ENCODE measurements at regions not wholly inside any gene's neighbourhood (a gene's known extent, or its start where the extent isn't known, plus 50 kb on each side); places are given as distances from the start of the nearest gene placed in this dataset.

GRCh38 chr4:189090174-189090814 lies 850.4 kb upstream of the FRG1 start:
- H3K9me3 ChIP-seq: no peaks in the 10 kb centered on the region
- H3K27me3 ChIP-seq: no peaks in the 10 kb centered on the region
- no peaks in the 10 kb centered on the region for H3K4me1 ChIP-seq (ENCODE audit: control insufficient read depth in 1 of 2, insufficient read depth in 1 of 2, low read depth in 1 of 2, low read length in 1 of 2)
- no peak overlapping the region for H3K27ac ChIP-seq
- H3K36me3 ChIP-seq: no peaks in the 10 kb centered on the region
- TF ChIP-seq CTCF (IDR thresholded peaks at IDR 0.05): no peak
- H3K4me3 ChIP-seq (ENCODE audit: low read depth in 1 of 2, low read length in 1 of 2): no peak overlapping the region

DNA sequence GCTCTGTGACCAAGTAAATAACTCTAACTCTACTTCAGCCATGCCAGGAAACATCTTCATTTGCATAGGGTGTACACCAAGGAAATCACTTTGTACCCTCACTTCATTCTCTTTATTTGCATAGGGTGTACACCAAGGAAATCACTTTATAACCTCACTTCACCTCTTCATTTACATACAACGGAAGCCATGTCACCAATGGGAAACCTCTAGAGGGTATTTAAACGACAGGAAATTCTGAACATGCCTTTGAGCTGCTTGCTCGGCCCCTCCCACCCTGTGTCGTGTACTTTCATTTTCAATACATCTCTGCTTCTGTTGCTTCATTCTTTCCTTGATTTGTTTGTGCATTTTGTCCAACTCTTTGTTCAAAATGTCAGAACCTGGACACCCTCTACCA lies 848.1 kb upstream of the FRG1 start:
- no peak for TF ChIP-seq CTCF (IDR thresholded peaks at IDR 0.05)
- no peak overlapping the region for H3K4me3 ChIP-seq (ENCODE audit: low read depth in 1 of 2, low read length in 1 of 2)

GRCh38 chr4:189096108-189096507 lies 844.6 kb upstream of the FRG1 start:
- Histone ChIP-seq H3K27me3 (no peaks in the 10 kb centered on the region), H3K9me3 (no peaks in the 10 kb centered on the region), H3K4me1 (ENCODE audit: control insufficient read depth in 1 of 2, insufficient read depth in 1 of 2, low read depth in 1 of 2, low read length in 1 of 2) (no peaks in the 10 kb centered on the region), H3K36me3 (no peaks in the 10 kb centered on the region), H3K27ac (no peak overlapping the region), H3K4me3 (ENCODE audit: low read depth in 1 of 2, low read length in 1 of 2) (no peak overlapping the region)
- no peak for TF ChIP-seq CTCF (IDR thresholded peaks at IDR 0.05)

More for the DNA sequence above, 848.1 kb upstream of the FRG1 start:
- H3K27me3 ChIP-seq: no peaks in the 10 kb centered on the region
- no peaks in the 10 kb centered on the region for H3K36me3 ChIP-seq
- H3K4me1 ChIP-seq (ENCODE audit: control insufficient read depth in 1 of 2, insufficient read depth in 1 of 2, low read depth in 1 of 2, low read length in 1 of 2): no peaks in the 10 kb centered on the region
- H3K9me3 ChIP-seq: no peaks in the 10 kb centered on the region
- H3K27ac ChIP-seq: no peak overlapping the region

GRCh38 chr4:189096717-189097116 lies 844.0 kb upstream of the FRG1 start:
- Histone ChIP-seq H3K4me1 (ENCODE audit: control insufficient read depth in 1 of 2, insufficient read depth in 1 of 2, low read depth in 1 of 2, low read length in 1 of 2) (no peaks in the 10 kb centered on the region), H3K27ac (no peak overlapping the region)
- TF ChIP-seq CTCF (IDR thresholded peaks at IDR 0.05): no peak

DNA sequence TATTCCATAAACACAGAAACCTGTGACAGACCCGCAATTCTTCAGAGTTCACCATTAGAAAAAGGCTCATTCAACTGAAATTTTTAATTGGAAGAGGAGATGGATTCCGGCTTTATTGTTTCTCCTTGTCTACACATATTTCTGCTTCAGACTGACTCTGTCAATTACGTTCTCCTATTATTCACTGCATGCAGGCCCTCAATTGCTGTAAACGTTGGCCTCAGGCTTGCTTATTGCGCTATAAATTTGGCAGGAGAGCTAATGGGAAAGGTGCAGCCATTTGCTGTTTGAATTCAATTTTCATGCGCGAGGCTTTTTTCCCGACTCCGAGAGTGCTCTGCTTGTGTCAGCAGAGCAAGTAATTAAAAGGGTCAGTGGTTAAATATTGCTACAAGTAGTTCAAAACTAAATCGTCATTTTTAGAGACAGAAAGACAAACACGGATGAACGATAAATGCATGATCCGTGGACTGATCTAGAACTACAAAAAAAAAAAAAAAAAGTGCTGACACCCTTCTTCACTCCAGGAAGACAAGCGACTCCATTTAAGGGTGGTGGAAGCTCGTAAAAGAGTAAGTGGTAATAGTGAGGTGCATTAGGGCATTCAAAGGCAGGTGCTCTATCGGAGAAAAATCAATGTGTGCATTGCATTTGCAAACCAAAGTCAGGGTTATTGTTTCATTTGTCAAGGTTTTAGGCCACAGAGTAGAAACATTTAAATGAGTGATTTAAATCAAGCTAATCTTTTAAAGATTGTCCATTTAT lies 841.6 kb upstream of the FRG1 start:
- no peak overlapping the region for H3K4me3 ChIP-seq (ENCODE audit: low read depth in 1 of 2, low read length in 1 of 2)
- no peaks in the 10 kb centered on the region for H3K9me3 ChIP-seq
- no peak overlapping the region for H3K27ac ChIP-seq
- H3K27me3 ChIP-seq: no peaks in the 10 kb centered on the region
- TF ChIP-seq CTCF (IDR thresholded peaks at IDR 0.05): no peak
- no peaks in the 10 kb centered on the region for H3K36me3 ChIP-seq
- no peaks in the 10 kb centered on the region for H3K4me1 ChIP-seq (ENCODE audit: control insufficient read depth in 1 of 2, insufficient read depth in 1 of 2, low read depth in 1 of 2, low read length in 1 of 2)

More at GRCh38 chr4:189096717-189097116, 844.0 kb upstream of the FRG1 start:
- H3K4me3 ChIP-seq (ENCODE audit: low read depth in 1 of 2, low read length in 1 of 2): no peak overlapping the region
- H3K27me3 ChIP-seq: no peaks in the 10 kb centered on the region
- H3K36me3 ChIP-seq: no peaks in the 10 kb centered on the region
- H3K9me3 ChIP-seq: no peaks in the 10 kb centered on the region

All from neutrophil (primary cell).